ENCODE measurements at regions not wholly inside any gene's neighbourhood (a gene's known extent, or its start where the extent isn't known, plus 50 kb on each side); places are given as distances from the start of the nearest gene placed in this dataset.
A peak's percentile ranks its signal among the peaks of the same experiment; 100 is the strongest.

- Histone ChIP-seq H3K4me1 (ENCODE audit: low read depth) (no peaks in the 10 kb centered on the region), H3K9me3 (no peaks in the 10 kb centered on the region), H3K36me3 (ENCODE audit: low read depth) (no peaks in the 10 kb centered on the region), H3K4me3 (no peak overlapping the region)
- ATAC-seq (no peak), DNase-seq (no peak)
- intact Hi-C loops (cut with DNase I, micrococcal nuclease), result no loop called here
- no peak for TF ChIP-seq CTCF (IDR thresholded peaks at IDR 0.05)
Observed at GRCh38 chrX:8916697-8917096, 115.5 kb upstream of the FAM9A start.

- no peak for TF ChIP-seq CTCF (IDR thresholded peaks at IDR 0.05)
- ATAC-seq (no peak), DNase-seq (no peak)
- H3K4me3 ChIP-seq, result no peak overlapping the region
- no peaks in the 10 kb centered on the region for H3K4me1 ChIP-seq (ENCODE audit: low read depth)
- H3K36me3 ChIP-seq (ENCODE audit: low read depth), result no peaks in the 10 kb centered on the region
- H3K9me3 ChIP-seq, result no peaks in the 10 kb centered on the region
- intact Hi-C loops (cut with DNase I, micrococcal nuclease), result no loop called here
Observed at GRCh38 chrX:8914681-8915080, 113.5 kb upstream of the FAM9A start.

- peak in 2 of 3 donors; percentile 6 to 17 for DNase-seq
- Histone ChIP-seq H3K4me1 (ENCODE audit: low read depth) (no peaks in the 10 kb centered on the region), H3K4me3 (no peak overlapping the region), H3K36me3 (ENCODE audit: low read depth) (no peaks in the 10 kb centered on the region), H3K9me3 (no peaks in the 10 kb centered on the region)
- ATAC-seq, result peak; percentile 30
- TF ChIP-seq CTCF (IDR thresholded peaks at IDR 0.05), result no peak
- intact Hi-C loops (cut with DNase I, micrococcal nuclease), result no loop called here
Observed at GRCh38 chrX:8913655-8914409, 112.6 kb upstream of the FAM9A start.

- intact Hi-C loops (cut with DNase I, micrococcal nuclease), result no loop called here
- H3K9me3 ChIP-seq, result no peaks in the 10 kb centered on the region
- DNase-seq (no peak), ATAC-seq (no peak)
- TF ChIP-seq CTCF (IDR thresholded peaks at IDR 0.05), result no peak
- no peak overlapping the region for H3K4me3 ChIP-seq
- H3K36me3 ChIP-seq (ENCODE audit: low read depth), result no peaks in the 10 kb centered on the region
- no peaks in the 10 kb centered on the region for H3K4me1 ChIP-seq (ENCODE audit: low read depth)
Observed at GRCh38 chrX:8907688-8908087, 106.5 kb upstream of the FAM9A start.

GRCh38 chrX:8906299-8906938 lies 105.2 kb upstream of the FAM9A start:
- Histone ChIP-seq H3K4me3 (no peak overlapping the region), H3K9me3 (no peaks in the 10 kb centered on the region), H3K36me3 (ENCODE audit: low read depth) (no peaks in the 10 kb centered on the region), H3K4me1 (ENCODE audit: low read depth) (no peaks in the 10 kb centered on the region)
- TF ChIP-seq CTCF (IDR thresholded peaks at IDR 0.05), result no peak
- intact Hi-C loops (cut with DNase I, micrococcal nuclease), result no loop called here
- DNase-seq, result no peak
- ATAC-seq, result no peak

Measured in mucosa of descending colon (tissue), 3 donors.